ENCODE measurements at regions not wholly inside any gene's neighbourhood (a gene's known extent, or its start where the extent isn't known, plus 50 kb on each side); places are given as distances from the start of the nearest gene placed in this dataset.
"Not testable (repeated sequence)": the region's sequence is repeated elsewhere in the genome, so short reads cannot be mapped to it uniquely, and the experiment has no call there.

GRCh38 chr10:3926675-3927525 is 141.9 kb upstream of the KLF6 start:
- H3K27ac ChIP-seq (ENCODE audit: insufficient read depth, low read length, poor library complexity, severe bottlenecking), result no peak overlapping the region
- Mint-ChIP-seq H3K4me3 (no peak overlapping the region), H3K27me3 (no peaks in the 10 kb centered on the region), H3K27ac (peak overlapping the region in 2 of 3 donors; percentile 23 to 66), H3K36me3 (no peaks in the 10 kb centered on the region), H3K4me1 (peaks cover 0 to 3% (median 1%) of the 10 kb centered on the region in 4 donors), H3K9me3 (no peaks in the 10 kb centered on the region)
- no peaks in the 10 kb centered on the region for H3K9me3 ChIP-seq (ENCODE audit: control insufficient read depth in 2 of 2, low read length in 2 of 2)
- no peak for DNase-seq
- no peaks in the 10 kb centered on the region for H3K27me3 ChIP-seq (ENCODE audit: control insufficient read depth, insufficient read depth, low read length)
- H3K4me1 ChIP-seq (ENCODE audit: control insufficient read depth, insufficient read depth, low read length, poor library complexity, severe bottlenecking), result no peaks in the 10 kb centered on the region
- no peak for ATAC-seq (ENCODE audit: low read depth in 2 of 2)
- H3K4me3 ChIP-seq (ENCODE audit: low read depth, low read length), result no peak overlapping the region
- no peaks in the 10 kb centered on the region for H3K36me3 ChIP-seq (ENCODE audit: control insufficient read depth, insufficient read depth, low read length)

- Mint-ChIP-seq H3K4me3 (no peak overlapping the region), H3K27me3 (no peaks in the 10 kb centered on the region), H3K36me3 (no peaks in the 10 kb centered on the region), H3K27ac (no peak overlapping the region), H3K9me3 (no peaks in the 10 kb centered on the region), H3K4me1 (peaks cover 0 to 3% (median 1%) of the 10 kb centered on the region in 4 donors)
- no peak for DNase-seq
- ATAC-seq (ENCODE audit: low read depth in 2 of 2), result no peak
- Histone ChIP-seq H3K9me3 (ENCODE audit: control insufficient read depth in 2 of 2, low read length in 2 of 2) (no peaks in the 10 kb centered on the region), H3K4me1 (ENCODE audit: control insufficient read depth, insufficient read depth, low read length, poor library complexity, severe bottlenecking) (no peaks in the 10 kb centered on the region), H3K36me3 (ENCODE audit: control insufficient read depth, insufficient read depth, low read length) (no peaks in the 10 kb centered on the region), H3K4me3 (ENCODE audit: low read depth, low read length) (no peak overlapping the region), H3K27ac (ENCODE audit: insufficient read depth, low read length, poor library complexity, severe bottlenecking) (no peak overlapping the region), H3K27me3 (ENCODE audit: control insufficient read depth, insufficient read depth, low read length) (no peaks in the 10 kb centered on the region)
Observed at GRCh38 chr10:3926258-3926657, 141.2 kb upstream of the KLF6 start.

DNA sequence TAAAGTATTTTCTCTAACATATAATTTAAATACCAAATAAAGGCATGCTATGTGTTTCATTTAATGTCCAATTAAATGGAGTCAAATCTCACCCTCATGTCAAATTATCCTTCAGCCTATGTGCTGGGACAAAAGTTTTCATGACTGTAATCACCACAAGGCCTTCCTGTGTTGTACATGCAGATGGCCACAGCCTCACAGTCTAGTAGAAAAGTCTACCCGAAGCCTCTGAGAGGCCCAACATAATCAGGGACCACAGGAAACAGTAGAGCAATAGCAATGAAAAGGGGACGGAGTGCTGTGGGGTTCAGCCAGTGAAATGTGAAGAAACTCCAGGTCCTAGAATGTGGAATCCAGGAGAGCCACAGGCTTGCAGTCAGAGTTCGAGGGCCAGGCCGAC is 140.2 kb upstream of the KLF6 start:
- no peaks in the 10 kb centered on the region for H3K27me3 Mint-ChIP-seq
- no peaks in the 10 kb centered on the region for H3K36me3 Mint-ChIP-seq
- H3K4me3 Mint-ChIP-seq, result no peak overlapping the region
- H3K36me3 ChIP-seq (ENCODE audit: control insufficient read depth, insufficient read depth, low read length), result no peaks in the 10 kb centered on the region
- no peaks in the 10 kb centered on the region for H3K9me3 ChIP-seq (ENCODE audit: control insufficient read depth in 2 of 2, low read length in 2 of 2)
- no peaks in the 10 kb centered on the region for H3K9me3 Mint-ChIP-seq
- peaks cover 0 to 3% (median 1%) of the 10 kb centered on the region in 4 donors for H3K4me1 Mint-ChIP-seq
- no peaks in the 10 kb centered on the region for H3K4me1 ChIP-seq (ENCODE audit: control insufficient read depth, insufficient read depth, low read length, poor library complexity, severe bottlenecking)
- no peak for DNase-seq
- H3K27me3 ChIP-seq (ENCODE audit: control insufficient read depth, insufficient read depth, low read length), result no peaks in the 10 kb centered on the region
- ATAC-seq (ENCODE audit: low read depth in 2 of 2), result no peak
- H3K27ac Mint-ChIP-seq, result no peak overlapping the region
- H3K27ac ChIP-seq (ENCODE audit: insufficient read depth, low read length, poor library complexity, severe bottlenecking), result no peak overlapping the region
- no peak overlapping the region for H3K4me3 ChIP-seq (ENCODE audit: low read depth, low read length)

- H3K4me3 ChIP-seq (ENCODE audit: low read depth, low read length), result no peak overlapping the region
- DNase-seq, result no peak
- no peaks in the 10 kb centered on the region for H3K36me3 ChIP-seq (ENCODE audit: control insufficient read depth, insufficient read depth, low read length)
- H3K4me1 ChIP-seq (ENCODE audit: control insufficient read depth, insufficient read depth, low read length, poor library complexity, severe bottlenecking), result no peaks in the 10 kb centered on the region
- Mint-ChIP-seq H3K27ac (peak overlapping the region in 1 of 3 donors; percentile 44), H3K4me3 (no peak overlapping the region), H3K9me3 (no peaks in the 10 kb centered on the region), H3K27me3 (no peaks in the 10 kb centered on the region), H3K36me3 (no peaks in the 10 kb centered on the region), H3K4me1 (peaks cover 0 to 3% (median 1%) of the 10 kb centered on the region in 4 donors)
- H3K27ac ChIP-seq (ENCODE audit: insufficient read depth, low read length, poor library complexity, severe bottlenecking), result no peak overlapping the region
- ATAC-seq (ENCODE audit: low read depth in 2 of 2), result no peak
- no peaks in the 10 kb centered on the region for H3K9me3 ChIP-seq (ENCODE audit: control insufficient read depth in 2 of 2, low read length in 2 of 2)
- no peaks in the 10 kb centered on the region for H3K27me3 ChIP-seq (ENCODE audit: control insufficient read depth, insufficient read depth, low read length)
Observed at GRCh38 chr10:3924344-3924743, 139.3 kb upstream of the KLF6 start.

DNA sequence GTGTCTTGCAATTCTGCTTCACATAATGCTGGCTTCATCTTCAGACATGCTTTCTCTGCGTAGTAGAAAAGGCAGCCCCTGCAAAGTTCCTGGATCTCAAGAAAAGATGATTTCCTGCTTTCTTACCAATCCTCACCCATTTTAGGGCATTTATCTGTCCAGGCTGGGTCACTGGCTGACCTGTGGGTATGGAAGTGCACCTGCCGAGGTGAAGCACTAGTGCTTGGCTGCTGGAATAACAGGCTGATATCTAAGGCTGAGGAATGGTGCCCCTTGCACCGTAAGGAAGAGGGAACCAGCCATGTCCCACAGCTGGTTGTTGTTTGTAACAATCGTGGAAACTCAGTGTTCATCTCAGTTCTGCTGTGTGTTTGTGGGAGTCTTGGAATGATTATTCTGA is 138.0 kb upstream of the KLF6 start:
- no peaks in the 10 kb centered on the region for H3K4me1 ChIP-seq (ENCODE audit: control insufficient read depth, insufficient read depth, low read length, poor library complexity, severe bottlenecking)
- H3K36me3 Mint-ChIP-seq, result no peaks in the 10 kb centered on the region
- H3K9me3 Mint-ChIP-seq, result peaks cover 0 to 4% (median 0%) of the 10 kb centered on the region in 7 donors
- no peak overlapping the region for H3K27ac Mint-ChIP-seq
- no peaks in the 10 kb centered on the region for H3K27me3 Mint-ChIP-seq
- no peak overlapping the region for H3K4me3 Mint-ChIP-seq
- H3K4me3 ChIP-seq (ENCODE audit: low read depth, low read length), result no peak overlapping the region
- no peaks in the 10 kb centered on the region for H3K27me3 ChIP-seq (ENCODE audit: control insufficient read depth, insufficient read depth, low read length)
- peaks cover 0 to 3% (median 1%) of the 10 kb centered on the region in 4 donors for H3K4me1 Mint-ChIP-seq
- no peak for ATAC-seq (ENCODE audit: low read depth in 2 of 2)
- H3K36me3 ChIP-seq (ENCODE audit: control insufficient read depth, insufficient read depth, low read length), result no peaks in the 10 kb centered on the region
- H3K27ac ChIP-seq (ENCODE audit: insufficient read depth, low read length, poor library complexity, severe bottlenecking), result no peak overlapping the region
- DNase-seq, result no peak
- no peaks in the 10 kb centered on the region for H3K9me3 ChIP-seq (ENCODE audit: control insufficient read depth in 2 of 2, low read length in 2 of 2)

- Histone ChIP-seq H3K36me3 (ENCODE audit: control insufficient read depth, insufficient read depth, low read length) (no peaks in the 10 kb centered on the region), H3K27me3 (ENCODE audit: control insufficient read depth, insufficient read depth, low read length) (no peaks in the 10 kb centered on the region), H3K4me1 (ENCODE audit: control insufficient read depth, insufficient read depth, low read length, poor library complexity, severe bottlenecking) (no peaks in the 10 kb centered on the region), H3K27ac (ENCODE audit: insufficient read depth, low read length, poor library complexity, severe bottlenecking) (no peak overlapping the region), H3K4me3 (ENCODE audit: low read depth, low read length) (no peak overlapping the region), H3K9me3 (ENCODE audit: control insufficient read depth in 2 of 2, low read length in 2 of 2) (no peaks in the 10 kb centered on the region)
- no peak for ATAC-seq (ENCODE audit: low read depth in 2 of 2)
- no peak for DNase-seq
- Mint-ChIP-seq H3K36me3 (no peaks in the 10 kb centered on the region), H3K27me3 (no peaks in the 10 kb centered on the region), H3K4me1 (peaks cover 0 to 3% (median 1%) of the 10 kb centered on the region in 4 donors), H3K9me3 (peaks cover 0 to 5% (median 0%) of the 10 kb centered on the region in 7 donors), H3K4me3 (no peak overlapping the region), H3K27ac (peak overlapping the region in 2 of 3 donors; percentile 5 to 29)
Observed at GRCh38 chr10:3919709-3920308, 134.8 kb upstream of the KLF6 start.

DNA sequence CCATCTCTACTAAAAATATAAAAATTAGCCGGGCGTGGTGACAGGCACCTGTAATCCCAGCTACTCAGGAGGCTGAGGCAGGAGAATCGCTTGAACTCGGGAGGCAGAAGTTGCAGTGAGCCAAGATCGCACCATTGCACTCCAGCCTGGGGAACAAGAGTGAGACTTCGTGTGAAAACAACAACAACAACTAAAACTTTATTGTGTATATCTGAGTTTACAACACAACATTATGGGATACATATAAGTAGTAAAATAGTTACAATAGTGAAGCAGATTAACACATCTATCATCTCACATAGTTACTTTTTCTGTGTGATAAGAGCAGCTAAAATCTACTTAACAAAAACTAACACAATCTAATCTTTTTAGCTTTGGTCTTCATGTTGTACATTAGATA is 132.4 kb upstream of the KLF6 start:
- H3K4me1 Mint-ChIP-seq; H3K4me1 ChIP-seq (ENCODE audit: control insufficient read depth, insufficient read depth, low read length, poor library complexity, severe bottlenecking); H3K27me3 ChIP-seq (ENCODE audit: control insufficient read depth, insufficient read depth, low read length); H3K9me3 Mint-ChIP-seq; H3K4me3 ChIP-seq (ENCODE audit: low read depth, low read length); H3K27ac ChIP-seq (ENCODE audit: insufficient read depth, low read length, poor library complexity, severe bottlenecking); ATAC-seq (ENCODE audit: low read depth in 2 of 2); H3K9me3 ChIP-seq (ENCODE audit: control insufficient read depth in 2 of 2, low read length in 2 of 2); H3K4me3 Mint-ChIP-seq; DNase-seq; H3K36me3 ChIP-seq (ENCODE audit: control insufficient read depth, insufficient read depth, low read length); H3K27me3 Mint-ChIP-seq; H3K36me3 Mint-ChIP-seq; H3K27ac Mint-ChIP-seq: not testable (repeated sequence)

DNA sequence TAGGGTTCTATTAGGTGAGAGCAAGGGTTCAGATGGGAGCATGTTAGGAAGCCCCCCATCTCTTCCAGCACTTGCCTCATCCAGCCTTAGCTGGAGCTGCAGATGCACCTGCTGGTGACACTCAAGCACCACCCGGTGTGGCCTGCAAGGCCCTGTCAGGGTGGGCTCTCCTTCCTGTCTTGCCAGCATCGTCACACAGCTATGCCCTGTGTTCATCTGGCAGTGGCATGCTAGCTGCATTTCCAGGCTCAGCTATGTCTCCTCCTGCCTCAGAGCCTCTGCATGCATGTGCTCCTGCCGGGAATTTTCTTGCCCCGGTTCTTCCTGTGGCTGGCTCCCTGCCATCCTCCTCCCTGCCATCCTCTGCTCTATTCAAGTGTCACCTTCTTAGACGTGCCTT is 129.7 kb upstream of the KLF6 start:
- H3K27ac Mint-ChIP-seq, result peak overlapping the region in 1 of 3 donors; percentile 76
- DNase-seq (no peak), ATAC-seq (ENCODE audit: low read depth in 2 of 2) (no peak)
- H3K4me1 ChIP-seq (ENCODE audit: control insufficient read depth, insufficient read depth, low read length, poor library complexity, severe bottlenecking), result no peaks in the 10 kb centered on the region
- no peaks in the 10 kb centered on the region for H3K36me3 Mint-ChIP-seq
- peaks cover 0 to 4% (median 2%) of the 10 kb centered on the region in 4 donors for H3K4me1 Mint-ChIP-seq
- H3K36me3 ChIP-seq (ENCODE audit: control insufficient read depth, insufficient read depth, low read length), result no peaks in the 10 kb centered on the region
- H3K27ac ChIP-seq (ENCODE audit: insufficient read depth, low read length, poor library complexity, severe bottlenecking), result no peak overlapping the region
- H3K27me3 Mint-ChIP-seq, result peaks cover 10% of the 10 kb centered on the region
- H3K9me3 ChIP-seq (ENCODE audit: control insufficient read depth in 2 of 2, low read length in 2 of 2), result no peaks in the 10 kb centered on the region
- no peak overlapping the region for H3K4me3 Mint-ChIP-seq
- H3K27me3 ChIP-seq (ENCODE audit: control insufficient read depth, insufficient read depth, low read length), result no peaks in the 10 kb centered on the region
- H3K4me3 ChIP-seq (ENCODE audit: low read depth, low read length), result no peak overlapping the region
- H3K9me3 Mint-ChIP-seq, result peaks cover 0 to 5% (median 0%) of the 10 kb centered on the region in 7 donors

All from CD4-positive, CD25-positive, alpha-beta regulatory T cell (primary cell).